Non-pigmented ciliary epithelial cell (primary cell): ENCODE measurements at regions not wholly inside any gene's neighbourhood (a gene's known extent, or its start where the extent isn't known, plus 50 kb on each side); places are given as distances from the start of the nearest gene placed in this dataset.

ENCODE experiments used
- DNase-seq: peaks from one replicate; pipeline ENCODE4 v3.0.0-alpha.2; 2010; ENCODE audit warnings: low read depth

DNA sequence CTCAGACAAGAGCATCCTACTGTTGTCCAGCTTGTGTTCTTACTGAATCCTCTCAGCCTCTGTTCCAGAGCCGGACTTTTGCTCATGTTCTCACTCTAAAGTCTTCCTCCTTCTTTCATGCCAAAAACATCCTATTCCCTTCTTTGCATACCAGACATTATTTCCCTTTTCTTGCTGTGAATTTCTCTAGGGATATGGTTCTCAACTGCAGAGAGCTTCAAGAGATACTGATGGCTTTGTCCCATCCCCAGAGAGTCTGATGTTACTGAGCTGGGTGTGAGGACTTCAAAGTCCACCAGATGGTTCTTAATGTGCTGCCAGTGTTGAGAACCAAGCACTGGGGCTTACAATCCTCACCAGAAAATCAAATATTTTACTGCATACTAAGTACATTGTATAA is 98.6 kb upstream of the FER start:
- no peak for DNase-seq

DNA sequence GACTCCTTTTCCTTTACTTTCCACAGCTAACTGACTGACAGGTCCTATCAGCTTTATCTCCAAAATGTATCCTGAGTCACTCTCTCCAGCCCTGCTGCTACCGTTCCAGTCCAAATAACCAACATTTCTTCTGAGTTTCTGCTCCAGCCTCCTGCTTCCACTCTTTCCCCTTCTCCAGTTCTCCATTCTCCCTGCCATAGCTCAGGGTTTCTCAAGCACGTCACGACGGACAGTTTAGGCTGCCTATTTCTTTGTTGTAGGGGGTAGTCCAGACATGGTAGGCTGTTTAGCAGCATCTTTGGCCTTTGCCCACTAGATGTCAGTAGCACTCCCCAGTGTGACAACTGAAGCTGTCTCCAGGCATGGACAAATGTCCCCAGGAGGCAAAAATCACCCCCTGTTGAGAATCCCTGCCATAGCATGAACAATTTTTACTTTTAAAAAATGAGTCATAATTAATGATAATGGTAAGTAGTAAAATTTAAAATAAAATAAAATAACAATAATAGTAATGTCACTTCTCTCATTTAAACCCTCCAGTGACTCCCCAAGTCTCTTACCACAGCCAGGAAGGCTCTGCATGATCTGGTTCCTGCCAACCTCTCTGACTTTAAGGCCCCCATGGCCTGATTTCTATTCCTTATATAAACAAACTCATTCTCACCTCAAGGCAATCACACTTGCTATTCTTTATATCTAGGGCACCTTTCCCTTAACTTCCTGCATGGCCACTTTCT is 105.4 kb upstream of the FER start:
- no peak for DNase-seq

DNA sequence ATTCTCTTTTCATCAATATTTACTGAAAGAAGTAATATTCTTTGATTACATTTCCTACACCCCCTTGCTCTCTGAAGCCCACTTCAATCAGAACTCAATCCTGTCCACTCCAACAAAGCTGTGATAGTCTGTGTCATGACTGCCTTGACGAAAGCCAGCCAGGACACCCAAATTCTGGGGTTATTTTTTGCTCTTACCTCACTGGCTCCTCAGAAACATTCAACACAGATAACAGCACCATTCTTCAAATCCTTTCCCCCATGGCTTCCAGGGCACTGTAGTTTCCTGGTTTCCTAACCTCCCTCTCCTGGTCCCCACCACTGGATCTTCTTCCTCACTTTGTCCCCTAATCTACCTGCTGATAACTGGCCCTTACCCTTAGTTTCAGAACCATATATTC is 106.1 kb upstream of the FER start:
- no peak for DNase-seq

DNA sequence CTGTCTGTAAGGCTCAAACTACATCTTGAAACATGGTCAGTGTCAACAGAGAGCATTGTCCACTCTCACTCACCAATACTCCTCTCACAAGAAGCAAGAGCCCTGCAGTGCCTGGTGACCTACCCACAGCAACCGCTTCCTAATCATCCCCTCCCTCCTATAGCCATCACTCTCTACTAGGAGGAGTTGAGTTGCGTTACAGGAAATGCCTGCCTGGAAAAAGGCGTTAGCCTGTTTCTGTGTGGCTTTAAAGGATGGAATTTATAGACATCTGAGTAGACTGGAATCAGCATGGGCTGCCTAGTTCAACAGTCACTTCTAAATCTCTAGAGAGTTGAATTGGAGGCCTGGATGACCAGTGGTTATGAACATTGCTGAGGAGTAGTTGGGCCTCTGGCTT is 108.3 kb upstream of the FER start:
- DNase-seq = no peak

DNA sequence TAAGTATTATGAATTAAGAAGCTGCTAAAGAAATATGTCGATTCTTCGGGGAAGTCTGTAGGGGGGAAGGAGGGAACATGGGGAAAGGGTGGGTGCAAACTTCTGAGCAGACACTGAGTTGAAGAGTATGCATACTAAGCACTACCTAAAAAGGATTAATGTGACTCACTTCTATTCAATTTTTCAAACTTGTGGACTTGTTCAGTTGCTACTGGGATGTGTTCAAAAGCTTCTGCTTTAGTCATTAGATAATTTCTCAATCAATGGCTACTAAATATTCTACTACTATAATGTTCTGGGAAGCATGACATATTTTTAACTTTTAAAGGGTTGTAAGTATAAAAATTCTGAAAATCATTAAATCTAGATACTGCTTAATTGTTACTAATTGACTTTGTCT is 109.7 kb upstream of the FER start:
- DNase-seq = no peak

DNA sequence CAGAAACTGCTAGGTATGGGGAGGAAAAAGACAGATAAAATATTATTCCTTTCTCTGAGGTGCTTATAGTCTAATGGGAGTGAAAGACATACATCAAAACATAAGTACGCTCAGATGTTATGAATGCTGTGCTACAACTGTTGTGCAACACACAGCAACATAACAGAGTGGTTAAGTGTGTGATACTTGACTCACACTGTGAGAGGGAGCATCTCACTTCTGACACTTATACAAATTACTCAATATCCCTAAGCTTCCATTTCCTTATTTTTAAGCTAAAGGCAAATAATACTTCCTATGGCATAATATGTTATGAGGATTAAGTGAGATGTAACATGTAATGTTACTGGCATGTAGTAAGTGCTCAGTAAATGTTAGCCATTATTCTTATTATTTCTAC is 110.6 kb upstream of the FER start:
- no peak for DNase-seq

DNA sequence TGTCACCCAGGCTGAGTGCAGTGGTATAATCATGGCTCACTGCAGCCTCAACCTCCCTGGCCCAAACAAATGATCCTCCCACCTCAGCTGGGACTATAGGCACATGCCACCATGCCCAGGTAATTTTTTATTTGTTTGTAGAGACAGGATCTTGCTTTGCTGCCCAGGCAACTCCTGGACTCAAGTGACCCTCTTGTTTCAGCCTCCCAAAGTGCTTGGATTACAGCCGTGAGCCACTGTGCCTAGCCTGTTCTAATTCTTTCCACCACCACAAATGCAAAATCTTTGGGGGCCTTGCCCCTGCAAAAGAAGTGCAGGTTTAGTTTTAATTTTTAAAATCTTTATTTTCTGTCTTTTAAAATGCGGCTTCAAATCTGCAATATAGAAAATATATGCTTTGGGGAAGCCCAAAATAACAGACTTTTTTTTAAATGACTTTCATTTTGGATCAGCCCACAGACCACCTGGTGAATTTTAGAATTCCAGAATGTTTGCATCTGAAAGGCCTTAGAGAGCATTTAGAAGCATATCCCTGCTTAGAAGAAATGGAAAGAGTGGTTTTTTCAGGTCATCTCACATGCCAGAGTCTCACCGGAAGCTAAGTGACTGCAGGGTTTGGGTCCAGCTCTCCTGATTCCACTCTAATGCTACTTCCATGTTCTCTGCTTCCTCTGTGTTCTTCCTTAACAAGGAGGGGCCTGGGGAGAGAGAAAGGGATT is 111.4 kb upstream of the FER start:
- DNase-seq = no peak

GRCh38 chr5:108634617-108635288 is 112.9 kb upstream of the FER start:
- no peak for DNase-seq

- DNase-seq = no peak
Measured at GRCh38 chr5:108634010-108634616, 113.6 kb upstream of the FER start.

GRCh38 chr5:108629779-108630528 is 117.7 kb upstream of the FER start:
- no peak for DNase-seq

GRCh38 chr5:108625654-108626053 is 122.0 kb upstream of the FER start:
- no peak for DNase-seq

DNA sequence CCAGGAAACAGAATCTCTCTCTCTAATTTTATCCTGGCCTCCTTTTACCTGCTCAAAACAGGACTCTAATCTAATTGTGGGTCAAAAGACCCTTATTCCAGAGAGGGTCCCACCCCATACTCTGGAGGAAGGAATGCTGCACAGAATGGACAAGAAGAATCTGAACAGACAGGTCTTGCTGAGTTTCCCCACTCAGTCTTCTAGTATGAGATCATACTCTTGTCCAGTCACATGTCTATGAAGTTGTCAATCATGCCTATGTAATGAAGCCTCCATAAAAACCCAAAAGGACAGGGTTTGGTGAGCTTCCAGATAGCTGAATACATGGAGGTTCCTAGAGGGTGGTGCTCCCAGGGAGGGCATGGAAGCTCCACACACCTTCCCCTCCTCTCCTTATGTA is 123.9 kb upstream of the FER start:
- no peak for DNase-seq

DNA sequence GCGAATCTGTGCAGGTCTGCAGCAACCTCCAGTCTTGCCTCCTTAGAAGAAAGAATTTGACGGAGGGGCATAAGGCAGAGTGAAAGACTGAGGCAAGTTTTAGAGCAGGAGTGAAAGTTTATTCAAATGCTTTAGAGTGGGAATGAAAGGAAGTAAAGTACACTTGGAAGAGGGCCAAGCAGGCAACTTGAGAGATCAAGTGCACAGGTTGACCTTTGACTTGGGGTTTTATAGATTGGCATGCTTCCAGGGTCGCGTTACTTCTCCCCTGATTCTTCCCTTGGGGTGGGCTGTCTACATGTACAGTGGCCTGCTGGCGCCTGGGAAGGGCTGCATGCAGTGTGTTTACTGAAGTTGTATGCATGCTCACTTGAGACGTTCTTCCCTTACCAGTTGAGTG is 127.2 kb upstream of the FER start:
- DNase-seq = no peak

DNA sequence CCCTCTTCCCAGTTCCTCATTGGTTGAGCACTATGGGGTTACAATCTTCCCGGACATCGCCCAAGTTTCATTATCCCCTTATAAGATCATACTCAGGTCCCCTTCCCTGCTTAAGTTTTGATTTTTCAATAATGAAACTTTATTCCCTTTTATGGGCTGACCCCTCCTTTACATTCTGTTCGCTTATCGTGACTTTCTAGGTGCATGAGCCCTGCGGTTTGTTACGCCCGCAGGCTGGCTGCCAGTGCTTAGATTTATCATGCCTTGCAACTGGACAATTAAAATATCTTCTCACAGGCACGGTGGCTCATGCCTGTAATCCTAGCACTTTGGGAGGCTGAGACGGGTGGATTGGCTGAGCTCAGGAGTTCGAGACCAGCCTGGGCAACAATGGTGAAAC is 127.9 kb upstream of the FER start:
- no peak for DNase-seq

DNA sequence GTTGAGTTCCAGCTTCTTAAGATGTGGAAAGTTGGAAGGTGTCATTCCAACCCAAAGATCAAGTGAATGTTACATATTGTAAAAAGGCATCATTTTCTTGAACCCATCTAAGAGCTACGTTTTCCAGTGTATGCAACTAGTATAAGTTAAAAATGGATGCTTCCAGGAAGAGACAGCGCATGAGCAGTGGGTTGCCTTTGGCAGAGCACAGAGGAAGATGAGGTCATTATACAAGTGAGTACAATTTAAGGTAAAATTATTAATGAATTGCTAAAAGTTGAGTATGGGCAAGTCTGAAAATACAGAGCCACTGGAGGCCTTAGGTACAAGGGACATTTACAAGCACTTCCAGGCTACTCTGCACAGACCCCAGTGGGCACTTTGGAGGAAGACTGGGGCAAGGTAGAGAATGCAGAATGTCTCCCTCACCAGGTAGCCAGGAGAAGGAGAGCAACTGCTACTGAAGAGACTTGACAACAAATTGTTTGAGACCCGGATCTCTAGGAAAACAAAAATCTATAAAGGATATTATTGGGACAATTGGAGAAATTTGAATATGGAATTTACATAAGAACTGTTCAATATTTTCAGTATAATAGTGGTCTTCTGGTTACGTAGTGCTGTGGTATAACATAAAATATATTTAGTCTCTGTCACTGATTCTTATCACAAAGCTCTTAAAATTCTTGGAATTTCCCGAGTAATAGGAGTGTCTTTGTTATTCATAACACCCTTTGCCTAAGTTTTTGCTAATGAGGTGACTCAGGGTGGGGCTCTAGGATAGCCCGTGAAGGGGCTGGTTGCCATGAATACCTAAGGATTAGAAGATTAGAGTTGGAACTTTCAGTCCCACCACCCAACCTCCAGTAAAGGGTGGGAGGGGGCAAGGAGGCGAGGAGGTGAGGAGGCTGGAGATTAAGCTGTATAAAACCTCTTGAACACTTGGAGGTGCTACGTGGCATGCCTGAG is 129.9 kb upstream of the FER start:
- DNase-seq = no peak

GRCh38 chr5:108615216-108615615 is 132.5 kb upstream of the FER start:
- DNase-seq = no peak

GRCh38 chr5:108607421-108607820 is 140.3 kb upstream of the FER start:
- DNase-seq = no peak

DNA sequence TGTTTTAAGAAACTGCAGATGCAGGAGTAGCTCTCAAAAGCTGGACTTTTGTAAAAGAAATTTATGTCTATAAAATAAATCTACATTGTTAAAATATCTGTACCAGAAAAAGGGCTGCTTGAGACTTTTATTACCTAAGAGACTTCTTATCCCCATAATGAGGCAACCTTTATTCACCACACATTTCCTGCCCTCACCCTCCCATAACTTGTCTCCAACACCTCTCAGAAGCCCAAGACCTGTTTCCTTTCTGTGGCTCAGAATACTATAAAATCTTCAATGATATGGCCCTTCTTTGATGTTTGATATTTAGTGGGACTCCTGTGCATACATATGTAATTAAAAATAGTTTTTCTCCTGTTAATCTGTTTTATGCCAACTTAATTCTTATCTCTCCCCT is 141.5 kb upstream of the FER start:
- no peak for DNase-seq

GRCh38 chr5:108602830-108603229 is 144.9 kb upstream of the FER start:
- DNase-seq = no peak

- no peak for DNase-seq
Measured at GRCh38 chr5:108590799-108591198, 156.9 kb upstream of the FER start.

GRCh38 chr5:108588323-108588722 is 159.4 kb upstream of the FER start:
- DNase-seq = no peak
